B cell (primary cell): ENCODE measurements at regions not wholly inside any gene's neighbourhood (a gene's known extent, or its start where the extent isn't known, plus 50 kb on each side); places are given as distances from the start of the nearest gene placed in this dataset.

Experiments used
- ATAC-seq: fragments of 200-7000 bp; cut with Tn5 transposase; one replicate; pipeline ENCODE4 v1.10.0; 2021; ENCODE audit warnings: low read depth, mild to moderate bottlenecking, moderate number of reproducible peaks, moderate library complexity
- CTCF ChIA-PET: fragments of 350-600 bp; sonication (Branson Sonifier 250); formaldehyde crosslinking; loops from one replicate; lab custom pipeline; 2021; ENCODE audit warnings: antibody characterized with exemption, inconsistent platforms; lab: Charles Lee
- POLR2A ChIA-PET: fragments of 350-600 bp; sonication (Branson Sonifier 250); formaldehyde crosslinking; loops from one replicate; lab custom pipeline; 2021; ENCODE audit warnings: antibody characterized with exemption; lab: Charles Lee
- DNase-seq: peaks from one replicate; pipeline ENCODE4 v3.0.0; 2013
- H2AFZ ChIP-seq: 2 replicates; pipeline ENCODE4 v1.6.1; 2012; ENCODE audit warnings: mild to moderate bottlenecking, low read depth, low read length; ENCODE audit not compliant: insufficient read depth, poor library complexity, severe bottlenecking
- H3K27ac ChIP-seq, 2 donors: 1 replicate in 1 of 2; 2 replicates in 1 of 2; pipeline ENCODE4 v1.5.1; 2012 to 2013; ENCODE audit warnings: low read length in 2 of 2, mild to moderate bottlenecking in 2 of 2, moderate library complexity in 1 of 2
- H3K27me3 ChIP-seq, 4 experiments: fragments of 200-600 bp in 1 of 4; sonication (generic) in 1 of 4; replicated peaks in 1 of 4; 1 replicate in 2 of 4; 2 replicates in 2 of 4; pipeline versions ENCODE4 v1.6.1 to v1.7.0; 2013 to 2016; ENCODE audit warnings: low read length in 3 of 4, mild to moderate bottlenecking in 2 of 4, mixed read lengths in 1 of 4, moderate library complexity in 1 of 4; ENCODE audit not compliant: insufficient read depth in 4 of 4, control insufficient read depth in 3 of 4; ENCODE audit errors: control extremely low read depth in 1 of 4
- H3K36me3 ChIP-seq, 2 experiments: replicated peaks in 1 of 2; 1 replicate in 1 of 2; 2 replicates in 1 of 2; pipeline versions ENCODE4 v1.6.1 to v1.7.1; 2013; ENCODE audit warnings: low read length in 1 of 2; ENCODE audit not compliant: insufficient read depth in 2 of 2, control insufficient read depth in 1 of 2; ENCODE audit errors: control extremely low read depth in 1 of 2, extremely low read depth in 1 of 2
- H3K4me1 ChIP-seq, 2 donors: fragments of 200-600 bp in 1 of 2; sonication (generic) in 1 of 2; 1 replicate in 1 of 2; 2 replicates in 1 of 2; pipeline versions ENCODE4 v1.5.1 to v1.6.1; 2013 to 2017; ENCODE audit warnings: low read length in 2 of 2; ENCODE audit not compliant: control insufficient read depth in 2 of 2, insufficient read depth in 2 of 2
- H3K4me2 ChIP-seq: replicated peaks from 2 replicates; pipeline ENCODE3; 2012; ENCODE audit warnings: mild to moderate bottlenecking, low read depth, low read length; ENCODE audit not compliant: poor library complexity, severe bottlenecking
- H3K4me3 ChIP-seq, 5 experiments: fragments of 200-600 bp in 1 of 5; sonication (generic) in 1 of 5; 1 replicate in 3 of 5; 2 replicates in 2 of 5; pipeline versions ENCODE4 v1.5.1 to v1.7.0; 2011 to 2016; ENCODE audit warnings: low read length in 4 of 5, mild to moderate bottlenecking in 4 of 5, low read depth in 2 of 5, control low read depth in 1 of 5, moderate library complexity in 1 of 5; ENCODE audit not compliant: insufficient read depth in 1 of 5; ENCODE audit errors: control extremely low read depth in 1 of 5, extremely low read depth in 1 of 5
- H3K79me2 ChIP-seq: fragments of 200-600 bp; sonication (generic); one replicate; pipeline ENCODE4 v1.6.0; 2016; ENCODE audit warnings: low read length; ENCODE audit not compliant: control insufficient read depth, insufficient read depth
- H3K9ac ChIP-seq: fragments of 200-600 bp; sonication (generic); 2 replicates; pipeline ENCODE4 v1.6.1; 2017; ENCODE audit warnings: mild to moderate bottlenecking, low read length, moderate library complexity
- H3K9me3 ChIP-seq, 3 donors: one replicate each; pipeline versions ENCODE4 v1.6.1 to v1.7.1; 2013; ENCODE audit warnings: low read length in 2 of 3; ENCODE audit not compliant: control insufficient read depth in 2 of 3, insufficient read depth in 1 of 3; ENCODE audit errors: control extremely low read depth in 1 of 3
- H4K20me1 ChIP-seq: 2 replicates; pipeline ENCODE4 v1.6.0; 2012; ENCODE audit warnings: mild to moderate bottlenecking, low read length; ENCODE audit not compliant: insufficient read depth, control insufficient read depth, poor library complexity, severe bottlenecking
- H3K27ac Mint-ChIP-seq: one replicate; pipeline ENCODE4 v1.8.0; 2021; ENCODE audit warnings: mixed read lengths
- H3K27me3 Mint-ChIP-seq: one replicate; pipeline ENCODE4 v1.8.0; 2021; ENCODE audit warnings: mixed read lengths
- H3K4me1 Mint-ChIP-seq: one replicate; pipeline ENCODE4 v1.8.0; 2021; ENCODE audit warnings: mixed read lengths
- H3K4me3 Mint-ChIP-seq: one replicate; pipeline ENCODE4 v1.8.0; 2021; ENCODE audit warnings: mixed read lengths
- H3K9me3 Mint-ChIP-seq: one replicate; pipeline ENCODE4 v1.8.0; 2022; ENCODE audit warnings: mixed read lengths; ENCODE audit not compliant: insufficient read depth
- EZH2 ChIP-seq: IDR thresholded peaks from 2 replicates; pipeline ENCODE4 v1.6.1; 2012; ENCODE audit warnings: borderline replicate concordance, low read depth, mild to moderate bottlenecking, moderate library complexity, low read length; ENCODE audit not compliant: insufficient read depth, poor library complexity, severe bottlenecking
- WGBS: methylation state at CpG from one replicate; pipeline ENCODE4 v1.1.5; 2013; ENCODE audit warnings: missing lambda C conversion rate; ENCODE audit not compliant: insufficient coverage; 5-methylcytosine and 5-hydroxymethylcytosine counted together
- intact Hi-C: fragments of 100-400 bp; cut with micrococcal nuclease; formaldehyde crosslinking; loops from one replicate; pipeline ENCODE4 v1.10.0; 2022
- TF ChIP-seq, protein P1 (sequence below): fragments of 200-600 bp; IDR thresholded peaks from one replicate; pipeline ENCODE4 v1.8.0; 2022; ENCODE audit warnings: antibody characterized with exemption, mild to moderate bottlenecking

DNA sequence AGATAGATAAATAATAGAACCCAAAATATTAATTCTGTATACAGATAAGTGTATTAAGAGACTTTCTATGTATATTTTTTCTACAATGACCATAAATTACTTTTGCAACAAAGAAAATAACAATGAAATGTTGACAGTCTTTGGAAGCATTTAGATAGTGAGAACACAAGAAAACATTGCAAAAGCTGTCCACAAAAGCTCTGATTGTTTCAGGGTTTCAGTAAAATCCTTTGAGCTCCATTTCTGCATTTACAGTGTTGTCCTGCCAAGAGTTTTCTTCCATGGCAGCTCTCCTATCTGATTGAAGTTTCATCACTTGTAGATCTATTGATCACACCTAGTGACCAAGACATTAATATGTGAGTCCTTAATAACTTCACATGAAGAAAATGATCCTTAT is 321.8 kb downstream of the GPR37 start:
- H3K36me3 ChIP-seq: no peaks in the 10 kb centered on the region
- ATAC-seq: no peak
- intact Hi-C loops: no loop called here
- no peaks in the 10 kb centered on the region for H3K9me3 ChIP-seq
- DNase-seq: no peak
- H3K27ac Mint-ChIP-seq: no peak overlapping the region
- no peaks in the 10 kb centered on the region for H3K27me3 Mint-ChIP-seq
- H3K4me1 Mint-ChIP-seq: no peaks in the 10 kb centered on the region
- TF ChIP-seq, protein P1, sequence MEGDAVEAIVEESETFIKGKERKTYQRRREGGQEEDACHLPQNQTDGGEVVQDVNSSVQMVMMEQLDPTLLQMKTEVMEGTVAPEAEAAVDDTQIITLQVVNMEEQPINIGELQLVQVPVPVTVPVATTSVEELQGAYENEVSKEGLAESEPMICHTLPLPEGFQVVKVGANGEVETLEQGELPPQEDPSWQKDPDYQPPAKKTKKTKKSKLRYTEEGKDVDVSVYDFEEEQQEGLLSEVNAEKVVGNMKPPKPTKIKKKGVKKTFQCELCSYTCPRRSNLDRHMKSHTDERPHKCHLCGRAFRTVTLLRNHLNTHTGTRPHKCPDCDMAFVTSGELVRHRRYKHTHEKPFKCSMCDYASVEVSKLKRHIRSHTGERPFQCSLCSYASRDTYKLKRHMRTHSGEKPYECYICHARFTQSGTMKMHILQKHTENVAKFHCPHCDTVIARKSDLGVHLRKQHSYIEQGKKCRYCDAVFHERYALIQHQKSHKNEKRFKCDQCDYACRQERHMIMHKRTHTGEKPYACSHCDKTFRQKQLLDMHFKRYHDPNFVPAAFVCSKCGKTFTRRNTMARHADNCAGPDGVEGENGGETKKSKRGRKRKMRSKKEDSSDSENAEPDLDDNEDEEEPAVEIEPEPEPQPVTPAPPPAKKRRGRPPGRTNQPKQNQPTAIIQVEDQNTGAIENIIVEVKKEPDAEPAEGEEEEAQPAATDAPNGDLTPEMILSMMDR: no peak
- no peak for TF ChIP-seq EZH2
- CTCF ChIA-PET: no interaction called here
- no peak overlapping the region for H3K4me3 ChIP-seq
- H3K27me3 ChIP-seq: no peaks in the 10 kb centered on the region
- POLR2A ChIA-PET: no interaction called here
- no peak overlapping the region for H3K4me3 Mint-ChIP-seq
- no peak overlapping the region for H3K9ac ChIP-seq
- no peaks in the 10 kb centered on the region for H4K20me1 ChIP-seq
- no peaks in the 10 kb centered on the region for H3K9me3 Mint-ChIP-seq
- H3K27ac ChIP-seq: no peak overlapping the region
- no peak overlapping the region for H3K4me2 ChIP-seq
- H3K79me2 ChIP-seq: no peaks in the 10 kb centered on the region
- H3K4me1 ChIP-seq: no peaks in the 10 kb centered on the region
- H2AFZ ChIP-seq: no peak overlapping the region

GRCh38 chr7:124440081-124440480 is 325.5 kb downstream of the GPR37 start:
- intact Hi-C loops: no loop called here
- Histone ChIP-seq H3K4me2 (no peak overlapping the region), H3K27ac (no peak overlapping the region), H3K4me3 (no peak overlapping the region), H3K4me1 (no peaks in the 10 kb centered on the region), H3K27me3 (no peaks in the 10 kb centered on the region), H3K36me3 (no peaks in the 10 kb centered on the region), H3K79me2 (no peaks in the 10 kb centered on the region), H2AFZ (no peak overlapping the region), H3K9me3 (no peaks in the 10 kb centered on the region), H3K9ac (no peak overlapping the region), H4K20me1 (no peaks in the 10 kb centered on the region)
- DNase-seq (no peak), ATAC-seq (no peak)
- Mint-ChIP-seq H3K9me3 (no peaks in the 10 kb centered on the region), H3K27me3 (no peaks in the 10 kb centered on the region), H3K27ac (no peak overlapping the region), H3K4me3 (no peak overlapping the region), H3K4me1 (no peaks in the 10 kb centered on the region)
- ChIA-PET POLR2A (no interaction called here), CTCF (no interaction called here)
- no CpG with 5 or more reads among the region's 2 CpGs for WGBS
- TF ChIP-seq, protein P1: no peak
- TF ChIP-seq EZH2: no peak
